ENCODE measurements at regions not wholly inside any gene's neighbourhood (a gene's known extent, or its start where the extent isn't known, plus 50 kb on each side); places are given as distances from the start of the nearest gene placed in this dataset.

DNA sequence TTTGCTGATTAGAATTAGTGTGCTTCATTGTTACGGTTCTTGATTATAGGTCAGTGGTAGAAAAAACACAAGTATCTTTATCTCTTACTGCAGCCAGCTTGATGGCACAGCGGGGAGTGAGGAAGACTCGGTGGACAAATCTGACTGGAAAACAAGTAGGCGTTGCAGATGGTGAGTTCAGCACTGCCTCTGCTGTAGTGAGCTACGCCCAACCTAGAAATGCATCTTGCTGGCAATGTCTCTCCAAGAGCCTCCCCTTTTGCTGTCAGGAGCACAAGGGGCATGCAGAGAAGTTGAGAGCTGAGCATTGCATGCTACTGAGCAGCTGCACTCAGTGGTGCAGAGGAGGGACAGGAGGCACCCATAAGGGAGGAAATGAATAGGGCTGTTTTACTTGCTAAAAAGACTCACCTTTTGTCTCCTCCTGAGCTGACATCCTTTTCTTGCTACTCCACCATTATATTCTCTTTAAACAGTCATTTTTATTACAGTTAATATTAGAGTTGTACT lies 977.3 kb upstream of the ACVR2A start:
- H3K27me3 Mint-ChIP-seq = no peaks in the 10 kb centered on the region
- no peaks in the 10 kb centered on the region for H3K36me3 Mint-ChIP-seq
- peaks cover 4% of the 10 kb centered on the region for H3K9me3 Mint-ChIP-seq
- H3K4me3 Mint-ChIP-seq = no peak overlapping the region
- ATAC-seq (ENCODE audit: low read depth) (no peak), DNase-seq (ENCODE audit: low spot score in 2 of 2) (no peak)
- no peaks in the 10 kb centered on the region for H3K4me1 Mint-ChIP-seq
- H3K27ac Mint-ChIP-seq = no peak overlapping the region

DNA sequence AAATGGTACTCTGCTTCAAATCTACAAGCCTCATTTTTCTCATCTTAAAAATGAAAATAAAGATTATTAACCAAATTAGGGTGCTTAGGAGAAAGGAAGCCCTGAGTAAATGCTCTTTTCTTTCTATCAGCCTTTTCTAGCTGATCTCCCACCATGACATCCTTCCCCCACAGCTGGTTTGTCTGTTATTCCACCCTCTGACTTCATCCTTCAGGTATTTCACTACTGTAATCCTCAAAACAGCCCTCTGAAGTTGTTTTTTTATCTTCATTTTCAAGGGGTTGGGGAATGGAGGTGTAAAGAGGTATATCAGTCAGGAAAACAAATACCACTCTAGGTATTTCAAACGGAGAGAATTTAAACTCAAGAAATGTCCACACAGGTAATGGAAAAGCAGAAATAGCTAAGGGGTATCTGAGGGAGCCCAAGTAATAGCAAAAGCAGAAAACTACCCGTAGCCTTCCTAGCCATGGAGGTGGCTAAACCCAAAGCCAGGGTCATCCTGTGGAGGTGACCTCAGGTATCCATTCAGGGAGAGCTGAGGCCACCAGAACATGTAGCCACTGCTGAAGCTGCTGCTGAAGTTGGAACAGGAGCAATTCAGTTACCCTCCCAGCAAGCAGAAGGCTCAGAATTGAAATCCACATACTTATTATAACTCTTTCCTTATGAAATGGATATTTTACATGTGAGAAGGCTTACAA lies 990.9 kb upstream of the ACVR2A start:
- DNase-seq (ENCODE audit: low spot score in 2 of 2) (no peak), ATAC-seq (ENCODE audit: low read depth) (no peak)
- no peak overlapping the region for H3K4me3 Mint-ChIP-seq
- H3K4me1 Mint-ChIP-seq = no peaks in the 10 kb centered on the region
- H3K27me3 Mint-ChIP-seq = peaks cover 6% of the 10 kb centered on the region
- H3K27ac Mint-ChIP-seq = no peak overlapping the region
- H3K36me3 Mint-ChIP-seq = no peaks in the 10 kb centered on the region
- H3K9me3 Mint-ChIP-seq = no peaks in the 10 kb centered on the region

DNA sequence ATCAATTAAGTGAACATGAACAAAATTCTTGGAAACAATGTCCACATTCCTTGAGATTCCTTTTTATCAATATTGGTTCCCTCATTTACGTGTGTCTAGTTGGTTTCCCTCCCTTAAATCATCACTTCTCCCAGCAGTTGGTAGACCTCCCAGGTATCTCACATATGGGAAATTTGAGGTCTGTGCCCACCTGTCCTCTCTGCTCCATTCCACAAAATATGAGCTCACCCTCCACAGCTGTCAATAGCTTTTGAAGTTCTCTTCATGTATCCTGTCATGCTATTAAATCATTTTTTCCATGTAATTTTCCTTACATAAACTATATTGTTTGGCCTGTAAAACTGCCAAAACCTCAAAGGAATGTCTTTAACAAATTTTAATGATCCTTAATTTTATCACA lies 992.2 kb upstream of the ACVR2A start:
- no peaks in the 10 kb centered on the region for H3K4me1 Mint-ChIP-seq
- H3K27me3 Mint-ChIP-seq = peaks cover 5% of the 10 kb centered on the region
- no peak for ATAC-seq (ENCODE audit: low read depth)
- H3K36me3 Mint-ChIP-seq = no peaks in the 10 kb centered on the region
- no peaks in the 10 kb centered on the region for H3K9me3 Mint-ChIP-seq
- no peak for DNase-seq (ENCODE audit: low spot score in 2 of 2)
- no peak overlapping the region for H3K4me3 Mint-ChIP-seq
- H3K27ac Mint-ChIP-seq = no peak overlapping the region

DNA sequence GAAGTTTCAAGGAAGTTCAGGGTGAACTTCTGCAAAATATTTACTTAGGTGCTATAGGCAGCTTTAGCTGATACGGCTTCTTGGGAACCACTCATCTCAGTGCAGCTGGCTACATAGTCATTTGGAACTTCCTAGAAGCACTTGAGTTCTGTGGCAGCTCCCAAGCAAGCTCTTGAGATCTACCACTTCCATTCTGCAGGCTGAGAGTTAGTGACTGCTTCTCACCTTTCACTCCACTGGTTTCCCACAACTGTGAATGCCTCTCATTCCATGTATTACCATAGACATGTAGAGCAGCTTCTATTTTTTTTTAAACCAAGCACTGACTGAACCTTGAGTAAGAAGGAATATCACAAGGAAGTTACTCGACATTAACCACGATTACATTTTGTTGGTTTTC lies 994.1 kb upstream of the ACVR2A start:
- Mint-ChIP-seq H3K4me3 (no peak overlapping the region), H3K27ac (no peak overlapping the region), H3K9me3 (no peaks in the 10 kb centered on the region), H3K4me1 (no peaks in the 10 kb centered on the region), H3K36me3 (no peaks in the 10 kb centered on the region), H3K27me3 (peaks cover 5% of the 10 kb centered on the region)
- ATAC-seq (ENCODE audit: low read depth) = no peak
- DNase-seq (ENCODE audit: low spot score in 2 of 2) = no peak

DNA sequence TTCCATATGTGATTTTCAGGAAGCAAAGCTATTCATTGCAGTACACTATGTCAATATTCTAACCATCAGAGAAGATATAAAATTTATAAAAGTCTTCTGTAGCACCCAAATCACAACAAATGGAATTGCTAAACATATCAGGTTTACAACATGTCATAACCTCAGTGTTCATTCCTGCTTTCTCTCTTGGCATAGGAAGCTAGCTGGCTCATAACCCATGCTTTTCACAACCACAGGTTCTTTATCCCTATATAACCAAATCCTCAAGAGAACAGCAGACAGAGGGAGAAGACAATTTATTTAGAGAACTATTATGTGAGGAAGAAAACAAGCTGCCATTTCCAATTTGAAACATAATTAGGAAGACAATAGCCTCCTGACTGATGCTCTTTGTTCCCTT lies 997.0 kb upstream of the ACVR2A start:
- peaks cover 6% of the 10 kb centered on the region for H3K27me3 Mint-ChIP-seq
- ATAC-seq (ENCODE audit: low read depth) (no peak), DNase-seq (ENCODE audit: low spot score in 2 of 2) (no peak)
- no peak overlapping the region for H3K27ac Mint-ChIP-seq
- H3K4me3 Mint-ChIP-seq = no peak overlapping the region
- H3K36me3 Mint-ChIP-seq = no peaks in the 10 kb centered on the region
- H3K4me1 Mint-ChIP-seq = no peaks in the 10 kb centered on the region
- H3K9me3 Mint-ChIP-seq = no peaks in the 10 kb centered on the region

DNA sequence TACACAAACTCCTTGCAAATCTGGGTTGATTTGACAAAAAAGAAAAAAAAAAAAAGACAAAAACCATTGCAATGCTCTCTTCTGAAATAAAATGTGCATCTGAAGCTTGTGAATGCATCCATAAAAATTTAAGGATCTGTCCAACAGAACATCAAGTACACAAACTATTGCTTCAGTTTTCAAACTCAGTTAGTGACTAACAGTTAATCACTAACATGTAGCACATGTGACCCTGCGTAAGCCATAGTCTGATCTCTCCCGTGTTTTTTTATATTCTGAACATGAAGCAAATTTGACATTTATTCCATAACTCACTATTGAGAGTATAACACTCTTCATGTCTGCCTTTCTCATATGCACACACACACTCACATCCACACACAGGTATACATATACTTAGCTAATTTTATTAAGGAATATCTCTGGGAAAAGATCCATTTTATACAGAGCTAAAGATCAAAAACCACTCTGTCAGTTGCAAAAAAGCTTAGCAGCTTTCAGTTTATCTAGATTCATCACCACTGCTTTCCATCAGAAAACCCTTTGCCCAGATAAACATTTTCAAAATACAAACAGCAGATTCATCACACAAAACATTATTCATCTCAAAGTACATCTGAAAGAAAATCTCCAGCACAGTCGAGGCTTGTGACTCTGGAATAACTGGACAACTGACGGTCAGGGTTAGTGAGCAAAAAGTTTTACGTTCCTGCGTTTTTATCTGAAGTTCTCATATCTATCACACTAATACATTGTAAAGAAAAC lies 1000.4 kb upstream of the ACVR2A start:
- H3K4me1 Mint-ChIP-seq = no peaks in the 10 kb centered on the region
- H3K4me3 Mint-ChIP-seq = no peak overlapping the region
- H3K36me3 Mint-ChIP-seq = no peaks in the 10 kb centered on the region
- H3K27ac Mint-ChIP-seq = no peak overlapping the region
- no peaks in the 10 kb centered on the region for H3K9me3 Mint-ChIP-seq
- H3K27me3 Mint-ChIP-seq = peaks cover 4% of the 10 kb centered on the region
- ATAC-seq (ENCODE audit: low read depth) = no peak
- DNase-seq (ENCODE audit: low spot score in 2 of 2) = no peak

DNA sequence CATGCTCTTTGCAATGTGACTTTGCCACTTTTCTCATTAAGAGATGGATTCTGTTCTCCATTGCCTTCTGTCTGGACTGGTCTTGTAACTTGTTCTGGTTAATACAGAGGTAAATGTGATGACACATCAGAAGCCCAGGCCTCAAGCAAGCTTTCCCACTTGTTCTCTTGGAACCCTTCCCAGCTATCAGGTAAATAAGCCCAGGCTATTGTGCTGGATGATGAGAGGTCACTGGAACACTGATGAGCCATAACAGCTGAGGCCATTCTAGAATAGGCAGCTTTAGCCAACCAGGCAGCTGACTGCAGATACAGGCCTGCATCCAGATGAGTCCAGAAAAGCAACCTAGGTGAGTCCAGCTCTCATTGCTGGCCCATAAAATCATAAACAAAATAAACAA lies 1007.0 kb upstream of the ACVR2A start:
- no peak overlapping the region for H3K27ac Mint-ChIP-seq
- H3K4me1 Mint-ChIP-seq = no peaks in the 10 kb centered on the region
- H3K36me3 Mint-ChIP-seq = no peaks in the 10 kb centered on the region
- no peaks in the 10 kb centered on the region for H3K9me3 Mint-ChIP-seq
- no peak overlapping the region for H3K4me3 Mint-ChIP-seq
- H3K27me3 Mint-ChIP-seq = peaks cover 2% of the 10 kb centered on the region
- no peak for DNase-seq (ENCODE audit: low spot score in 2 of 2)
- no peak for ATAC-seq (ENCODE audit: low read depth)

DNA sequence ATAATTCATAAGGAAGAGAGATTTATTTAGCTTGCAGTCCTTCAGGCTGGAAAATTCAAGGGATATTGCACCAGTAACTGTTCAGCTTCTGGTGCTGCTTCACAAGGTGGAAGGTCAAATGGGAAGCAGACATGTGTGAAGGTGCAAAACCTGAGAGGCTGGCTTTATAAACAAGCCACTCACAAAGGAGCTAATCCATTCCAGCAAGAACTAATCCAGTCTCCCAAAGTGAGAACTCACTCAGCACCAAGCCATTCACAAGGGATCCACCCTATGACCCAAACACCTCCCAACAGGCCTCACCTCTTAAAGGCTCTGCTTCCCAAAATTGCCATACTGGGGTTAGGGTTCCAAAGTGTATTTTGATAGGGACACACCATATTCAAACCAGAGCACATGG lies 1018.4 kb upstream of the ACVR2A start:
- no peaks in the 10 kb centered on the region for H3K4me1 Mint-ChIP-seq

DNA sequence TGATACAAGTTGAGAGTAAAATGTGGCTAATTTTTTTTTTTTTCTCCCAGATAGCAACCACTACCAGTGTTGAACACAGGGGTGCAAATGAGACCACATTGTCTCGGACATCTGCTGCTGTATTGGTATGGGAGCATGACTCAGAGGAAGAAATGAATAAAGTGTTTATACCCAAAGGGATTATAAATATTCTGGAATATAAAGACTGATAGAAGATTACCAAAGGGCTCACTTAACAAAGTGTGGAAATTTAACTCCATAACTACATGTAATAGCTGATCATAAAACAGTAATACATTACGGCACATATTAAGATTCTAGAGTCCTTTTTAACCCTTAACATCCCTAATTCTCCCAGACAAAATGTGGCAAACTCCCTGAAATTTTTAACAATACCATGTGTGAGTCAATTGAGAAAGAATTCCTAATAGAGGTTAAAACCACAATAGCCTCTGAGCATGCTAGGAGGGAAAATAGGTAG lies 1023.0 kb upstream of the ACVR2A start:
- Mint-ChIP-seq H3K27me3 (no peaks in the 10 kb centered on the region), H3K9me3 (no peaks in the 10 kb centered on the region), H3K36me3 (no peaks in the 10 kb centered on the region), H3K4me3 (no peak overlapping the region), H3K4me1 (no peaks in the 10 kb centered on the region), H3K27ac (no peak overlapping the region)
- no peak for DNase-seq (ENCODE audit: low spot score in 2 of 2)
- no peak for ATAC-seq (ENCODE audit: low read depth)

More for the DNA sequence above, 1018.4 kb upstream of the ACVR2A start:
- Mint-ChIP-seq H3K27ac (no peak overlapping the region), H3K4me3 (no peak overlapping the region), H3K9me3 (no peaks in the 10 kb centered on the region), H3K27me3 (no peaks in the 10 kb centered on the region), H3K36me3 (no peaks in the 10 kb centered on the region)
- ATAC-seq (ENCODE audit: low read depth) (no peak), DNase-seq (ENCODE audit: low spot score in 2 of 2) (no peak)

DNA sequence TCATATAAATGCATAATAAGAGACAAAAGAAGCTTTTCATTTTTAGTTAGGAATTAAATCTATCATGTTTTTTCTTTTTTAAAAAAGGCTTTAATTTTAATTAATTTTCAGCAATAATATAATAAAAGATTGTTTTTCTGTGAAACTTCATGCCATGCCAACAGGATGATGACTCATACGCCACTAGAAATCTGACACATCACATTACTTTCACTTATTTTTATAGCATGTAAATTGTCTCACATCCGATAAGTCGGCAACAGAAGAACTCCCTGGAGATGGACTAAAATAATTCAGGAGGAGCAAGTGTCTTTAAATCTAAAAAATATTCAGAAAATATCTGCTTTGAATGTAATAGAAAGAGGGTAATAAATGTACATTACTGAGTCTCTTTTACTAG lies 1024.2 kb upstream of the ACVR2A start:
- H3K4me3 Mint-ChIP-seq = no peak overlapping the region
- no peaks in the 10 kb centered on the region for H3K36me3 Mint-ChIP-seq
- H3K27me3 Mint-ChIP-seq = no peaks in the 10 kb centered on the region
- no peaks in the 10 kb centered on the region for H3K9me3 Mint-ChIP-seq
- no peak overlapping the region for H3K27ac Mint-ChIP-seq
- H3K4me1 Mint-ChIP-seq = no peaks in the 10 kb centered on the region
- DNase-seq (ENCODE audit: low spot score in 2 of 2) = no peak
- ATAC-seq (ENCODE audit: low read depth) = no peak

DNA sequence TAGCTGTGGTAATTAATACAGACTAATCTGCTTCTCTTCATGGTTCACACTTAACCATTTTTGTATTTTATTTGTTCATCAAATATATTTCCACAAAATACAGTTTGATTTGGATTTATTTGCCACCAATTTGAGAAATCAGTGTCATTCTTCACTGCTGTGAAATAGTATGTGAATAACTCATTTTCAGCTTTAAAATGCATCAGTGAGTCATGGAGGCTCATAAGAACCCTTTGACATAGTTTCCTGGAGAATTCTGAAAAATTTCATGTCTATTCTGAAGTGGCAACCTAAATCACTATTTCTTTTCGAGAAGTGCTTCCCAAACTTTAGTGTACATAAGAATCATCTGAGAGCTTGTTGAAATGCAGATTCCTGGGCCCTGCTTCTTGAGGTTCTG lies 1026.7 kb upstream of the ACVR2A start:
- no peaks in the 10 kb centered on the region for H3K36me3 Mint-ChIP-seq
- DNase-seq (ENCODE audit: low spot score in 2 of 2) = no peak
- no peak overlapping the region for H3K4me3 Mint-ChIP-seq
- no peaks in the 10 kb centered on the region for H3K27me3 Mint-ChIP-seq
- ATAC-seq (ENCODE audit: low read depth) = no peak
- no peaks in the 10 kb centered on the region for H3K4me1 Mint-ChIP-seq
- peaks cover 2% of the 10 kb centered on the region for H3K9me3 Mint-ChIP-seq
- H3K27ac Mint-ChIP-seq = no peak overlapping the region

DNA sequence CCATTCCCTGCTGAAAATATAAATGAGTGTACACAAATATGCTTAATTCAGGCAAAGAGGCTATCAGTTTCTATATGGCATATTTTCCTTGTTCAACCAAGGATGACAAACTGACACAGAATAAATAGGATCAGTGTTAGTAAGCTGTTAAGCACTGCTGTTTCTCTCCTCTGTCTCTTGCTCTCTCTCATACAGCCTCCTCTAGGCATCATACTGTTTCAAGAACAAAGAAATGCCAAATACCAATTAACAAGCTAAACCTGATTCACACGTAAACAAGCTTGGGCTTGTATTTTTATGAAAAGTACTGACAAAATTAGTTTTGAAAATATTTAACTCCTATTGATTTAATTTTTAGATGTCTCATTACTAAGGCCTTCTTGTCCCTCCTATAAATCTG lies 1027.2 kb upstream of the ACVR2A start:
- no peak overlapping the region for H3K27ac Mint-ChIP-seq
- peaks cover 2% of the 10 kb centered on the region for H3K9me3 Mint-ChIP-seq
- no peak overlapping the region for H3K4me3 Mint-ChIP-seq
- no peaks in the 10 kb centered on the region for H3K27me3 Mint-ChIP-seq
- no peaks in the 10 kb centered on the region for H3K4me1 Mint-ChIP-seq
- DNase-seq (ENCODE audit: low spot score in 2 of 2) (no peak), ATAC-seq (ENCODE audit: low read depth) (no peak)
- H3K36me3 Mint-ChIP-seq = no peaks in the 10 kb centered on the region

DNA sequence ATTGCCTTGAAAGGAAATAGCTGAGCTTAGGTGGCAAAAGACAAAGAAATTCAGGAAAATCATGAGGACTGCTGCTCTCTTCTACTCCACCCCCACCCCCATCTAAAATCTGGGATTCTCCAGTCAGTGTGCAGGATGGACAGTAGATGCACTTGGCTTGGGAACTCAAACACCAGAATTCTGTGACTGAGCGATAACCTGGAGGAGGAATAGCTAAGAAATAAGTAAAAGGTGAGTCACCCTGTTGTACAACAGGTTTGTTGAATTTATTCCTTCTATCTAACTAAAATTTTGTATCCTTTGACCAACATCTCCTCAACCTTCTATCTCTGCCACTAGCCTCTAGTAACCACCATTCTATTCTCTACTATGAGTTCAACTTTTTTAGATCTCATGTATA lies 1029.9 kb upstream of the ACVR2A start:
- peaks cover 5% of the 10 kb centered on the region for H3K9me3 Mint-ChIP-seq
- no peaks in the 10 kb centered on the region for H3K4me1 Mint-ChIP-seq
- no peaks in the 10 kb centered on the region for H3K27me3 Mint-ChIP-seq
- H3K4me3 Mint-ChIP-seq = no peak overlapping the region
- H3K36me3 Mint-ChIP-seq = no peaks in the 10 kb centered on the region
- no peak overlapping the region for H3K27ac Mint-ChIP-seq
- DNase-seq (ENCODE audit: low spot score in 2 of 2) (no peak), ATAC-seq (ENCODE audit: low read depth) (no peak)

DNA sequence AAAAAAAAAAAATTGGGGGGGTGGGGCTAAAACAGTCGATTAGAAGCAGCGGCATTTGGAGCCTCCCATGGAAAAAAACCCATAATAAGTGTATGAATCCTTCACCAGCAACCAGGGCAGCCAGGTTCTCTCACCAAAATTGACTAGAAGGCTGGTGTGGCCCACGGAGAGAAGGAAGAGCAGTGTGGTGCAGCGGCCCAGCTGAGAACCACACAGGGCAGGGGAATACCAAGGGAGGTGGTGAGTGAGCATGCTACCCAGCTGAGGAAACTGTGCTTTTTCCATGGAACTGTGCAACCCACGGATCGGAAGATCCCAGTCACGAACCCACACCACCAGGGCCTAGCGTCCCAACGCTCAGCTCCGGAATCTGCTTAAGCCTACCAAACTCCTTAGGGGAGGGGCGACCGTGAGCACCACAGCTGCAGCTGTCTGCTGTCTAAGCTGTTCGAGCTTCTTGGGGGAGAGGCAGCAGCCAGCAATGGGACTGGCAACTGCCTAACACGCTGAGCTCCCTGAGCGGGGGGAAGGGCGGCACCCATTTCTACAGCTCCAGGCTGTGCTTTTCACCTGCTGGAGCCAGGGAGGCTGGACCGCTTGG lies 1037.2 kb upstream of the ACVR2A start:
- Mint-ChIP-seq H3K36me3 (no peaks in the 10 kb centered on the region), H3K4me3 (no peak overlapping the region), H3K27ac (no peak overlapping the region), H3K4me1 (no peaks in the 10 kb centered on the region), H3K27me3 (no peaks in the 10 kb centered on the region), H3K9me3 (peaks cover 3% of the 10 kb centered on the region)
- ATAC-seq (ENCODE audit: low read depth) = no peak
- DNase-seq (ENCODE audit: low spot score in 2 of 2) = no peak

All from memory B cell (primary cell).